Peyer's patch (tissue), 4 donors: ENCODE measurements at regions not wholly inside any gene's neighbourhood (a gene's known extent, or its start where the extent isn't known, plus 50 kb on each side); places are given as distances from the start of the nearest gene placed in this dataset.

Experiments used
- CTCF ChIP-seq, 6 experiments: fragments of 450-650 bp in 4 of 6; fragments of 200-600 bp in 2 of 6; sonication (generic) in 1 of 6; IDR thresholded peaks; one replicate each; pipeline ENCODE4 v1.5.1; 2017 to 2019; ENCODE audit warnings: antibody characterized with exemption in 6 of 6, mild to moderate bottlenecking in 3 of 6, moderate library complexity in 1 of 6
- POLR2A ChIP-seq, 2 donors: fragments of 450-650 bp; IDR thresholded peaks; one replicate each; pipeline ENCODE4 v1.5.1; 2017; ENCODE audit warnings: antibody characterized with exemption in 2 of 2, mild to moderate bottlenecking in 2 of 2, moderate library complexity in 2 of 2

- TF ChIP-seq POLR2A (IDR thresholded peaks at IDR 0.05), result no peak
- TF ChIP-seq CTCF (IDR thresholded peaks at IDR 0.05), result no peak
Observed at GRCh38 chr5:82331557-82331956, 53.4 kb upstream of the RPS23 start.
